ENCODE measurements at regions not wholly inside any gene's neighbourhood (a gene's known extent, or its start where the extent isn't known, plus 50 kb on each side); places are given as distances from the start of the nearest gene placed in this dataset.

DNA sequence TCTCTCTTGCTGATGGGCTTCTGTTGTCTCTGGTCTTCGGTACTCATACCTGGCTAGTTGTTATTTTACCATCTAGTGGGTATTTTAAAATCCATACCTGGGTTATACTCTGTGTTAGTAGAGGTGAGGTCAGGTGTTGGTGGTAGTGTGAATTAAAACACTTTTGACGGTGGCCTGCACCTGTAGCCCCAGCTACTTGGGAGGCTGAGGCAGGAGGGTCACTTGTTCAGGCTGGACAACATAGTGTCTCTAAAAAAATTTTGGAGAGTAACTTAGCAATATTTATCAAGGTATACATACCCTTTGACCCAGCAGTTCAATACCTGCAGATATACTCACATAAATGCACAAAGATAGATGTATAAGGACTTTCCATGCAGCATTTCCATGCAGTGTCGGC is 55.4 kb downstream of the GSX1 start:
- no peak for DNase-seq

DNA sequence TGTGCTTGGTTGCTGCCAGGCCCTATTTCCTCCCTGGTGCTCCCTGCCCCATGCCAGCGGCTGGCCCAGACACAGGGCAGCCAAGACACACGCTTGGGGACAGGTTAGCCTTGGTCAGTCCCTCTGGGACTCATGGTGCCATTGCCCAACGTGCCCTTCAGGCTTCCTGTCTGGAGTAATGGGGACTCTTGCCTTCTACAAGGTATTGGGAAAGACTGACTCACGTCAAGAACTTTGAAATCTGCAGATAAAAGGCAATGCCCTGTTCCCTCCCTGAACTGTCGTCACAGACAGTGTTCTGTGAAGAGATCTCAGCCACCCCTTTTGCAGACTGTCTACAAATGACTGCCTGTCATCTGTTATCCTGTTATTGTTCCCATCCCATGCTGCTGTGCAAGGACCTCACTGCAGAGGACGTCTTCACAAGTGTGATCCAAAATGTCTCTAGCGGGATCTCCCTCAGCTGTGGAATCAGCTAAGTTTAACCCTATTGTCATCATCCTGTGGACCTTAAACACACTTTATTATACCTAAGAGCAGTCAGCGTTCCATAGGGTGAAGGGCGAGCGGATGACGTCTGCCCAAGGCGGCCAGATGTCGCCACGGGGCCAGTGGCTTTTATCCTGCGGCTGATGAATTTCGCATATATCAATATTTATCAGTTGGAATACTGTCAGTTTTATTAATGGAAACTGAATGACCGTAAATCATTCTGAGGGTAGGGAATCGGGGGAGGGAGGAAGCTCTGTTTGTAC is 59.0 kb downstream of the GSX1 start:
- DNase-seq = no peak

DNA sequence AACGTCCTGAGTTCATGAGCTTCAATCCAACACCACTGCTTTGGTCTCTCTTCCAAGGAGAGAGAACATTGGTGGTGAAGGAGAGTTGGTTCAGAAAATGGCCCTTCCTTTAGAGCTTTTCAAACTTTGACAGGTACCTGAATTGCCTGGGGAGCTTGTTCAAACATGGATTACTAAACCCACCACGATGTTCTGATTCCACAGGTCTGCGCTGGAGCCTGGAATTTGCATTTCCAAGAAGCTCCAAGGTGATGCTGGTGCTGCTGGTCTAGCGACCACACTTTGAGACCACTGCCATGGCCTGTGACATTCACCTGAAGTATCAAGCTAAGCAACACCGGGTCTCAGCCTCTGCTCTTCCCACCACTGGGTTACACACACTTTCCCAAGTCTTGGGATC is 60.2 kb downstream of the GSX1 start:
- DNase-seq = no peak

DNA sequence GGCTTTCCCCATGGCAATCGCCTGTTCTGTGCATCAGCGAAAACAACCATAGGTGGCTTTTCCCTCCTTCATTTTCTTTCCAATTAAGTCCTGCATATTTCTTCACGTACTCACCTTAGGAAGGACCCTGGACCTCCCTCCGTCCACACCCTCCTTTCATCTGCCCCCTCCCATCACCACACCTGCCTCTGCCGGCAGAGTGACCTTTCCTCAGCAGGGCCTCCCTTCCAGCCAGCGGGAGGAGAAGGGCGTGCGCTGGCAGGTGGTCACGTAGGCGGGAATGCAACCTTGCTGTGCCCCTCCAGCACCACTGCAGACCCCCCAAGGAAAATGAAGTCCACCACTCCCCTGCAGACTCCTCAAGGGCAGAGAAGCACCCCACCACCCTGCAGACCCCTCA is 61.1 kb downstream of the GSX1 start:
- no peak for DNase-seq

DNA sequence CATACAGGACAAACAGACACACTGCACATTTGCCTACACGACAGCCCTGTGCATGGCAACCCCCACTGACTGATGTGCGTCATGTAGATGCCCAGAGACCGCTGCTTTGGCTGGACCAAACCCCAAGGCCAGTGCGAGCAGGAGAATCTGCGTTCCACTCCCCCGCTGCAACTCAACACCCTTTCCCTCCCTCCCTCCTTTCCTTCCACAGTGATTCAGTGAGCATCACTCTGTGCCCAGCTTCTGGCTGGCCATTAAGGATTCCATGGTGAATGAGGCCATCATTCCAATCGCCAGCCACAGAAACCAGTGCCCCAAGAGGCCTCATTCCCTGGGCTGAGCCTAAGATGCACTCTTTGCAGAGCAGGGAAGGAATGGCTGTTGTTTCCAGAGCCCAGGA is 61.6 kb downstream of the GSX1 start:
- no peak for DNase-seq

DNA sequence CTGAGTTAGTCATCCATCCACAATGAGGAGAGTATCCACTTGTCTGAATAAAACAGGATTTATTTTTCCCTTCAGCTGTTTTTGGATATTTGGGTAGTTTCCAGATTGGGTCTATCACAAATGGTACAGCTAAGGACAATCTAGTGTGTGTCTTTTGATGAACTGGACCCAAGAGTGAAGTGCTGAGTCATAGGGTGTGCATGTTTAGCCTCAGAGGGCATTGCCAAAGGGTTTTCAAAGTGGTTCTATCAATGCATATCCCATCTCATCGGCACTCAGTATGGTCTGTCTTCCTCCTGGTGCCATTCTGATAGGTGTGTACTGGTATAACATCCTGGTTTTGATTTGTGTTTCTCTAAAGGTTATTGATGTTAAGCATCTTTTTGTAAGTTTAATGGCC is 62.3 kb downstream of the GSX1 start:
- DNase-seq = no peak

DNA sequence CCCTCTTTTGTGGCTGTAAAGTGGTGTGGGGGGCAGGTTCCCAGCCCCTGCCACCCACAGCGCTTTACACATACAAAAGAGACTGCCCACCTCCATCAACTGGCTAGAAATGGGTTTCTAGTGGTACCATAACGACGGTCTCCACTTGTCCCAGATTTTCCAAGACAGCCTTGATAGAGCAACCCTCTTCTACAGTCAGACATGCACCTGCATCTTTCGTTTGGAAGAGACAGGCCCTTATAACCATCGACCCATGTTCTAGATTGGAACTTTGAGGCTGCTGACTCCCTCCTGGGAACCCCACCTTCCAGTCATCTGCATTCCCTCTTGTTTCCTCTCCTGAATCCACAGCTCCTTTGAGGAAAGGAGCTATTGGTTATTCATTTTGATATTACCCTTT is 63.1 kb downstream of the GSX1 start:
- DNase-seq = no peak

DNA sequence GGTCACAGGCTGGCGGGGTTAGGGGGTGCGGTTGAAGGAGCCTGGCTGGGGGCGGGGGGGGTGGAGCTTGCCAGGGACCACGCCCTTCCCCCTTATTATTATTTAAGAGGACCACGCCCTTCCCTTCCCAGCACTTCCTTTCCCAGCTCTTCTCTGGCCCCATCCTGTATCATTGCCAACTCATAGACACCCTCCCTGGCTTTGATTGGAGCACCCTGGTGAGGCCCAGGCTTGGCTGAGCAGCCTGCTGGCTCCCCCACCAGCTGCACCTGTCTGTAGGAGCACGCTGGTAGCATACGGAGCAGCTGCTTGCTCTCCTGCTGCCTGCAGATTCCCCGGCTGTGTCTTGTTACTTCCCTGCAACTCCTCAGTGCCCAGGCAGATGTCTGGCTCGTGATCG is 62.5 kb upstream of the PDX1 start:
- peak in 1 of 2 experiments; percentile 18 for DNase-seq

DNA sequence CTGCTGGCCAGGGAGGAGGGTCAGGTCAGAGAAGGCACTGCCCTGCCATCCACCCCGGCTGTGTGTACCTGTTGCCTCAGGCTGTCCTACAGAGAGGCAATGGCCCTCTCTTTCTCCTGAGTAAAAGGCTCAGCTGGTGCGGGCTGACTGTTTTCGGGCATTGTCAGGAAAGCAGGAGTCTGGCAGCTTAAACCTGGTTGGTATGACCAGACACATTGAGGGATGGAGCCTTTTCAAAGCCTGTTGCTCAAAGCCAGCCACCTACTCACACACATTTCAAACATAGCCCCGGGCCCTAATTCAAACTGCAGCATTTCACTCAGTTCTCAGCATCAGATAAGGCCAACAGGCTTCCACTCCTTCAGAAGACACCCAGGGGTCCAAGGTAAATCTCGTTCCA is 61.8 kb upstream of the PDX1 start:
- no peak for DNase-seq

DNA sequence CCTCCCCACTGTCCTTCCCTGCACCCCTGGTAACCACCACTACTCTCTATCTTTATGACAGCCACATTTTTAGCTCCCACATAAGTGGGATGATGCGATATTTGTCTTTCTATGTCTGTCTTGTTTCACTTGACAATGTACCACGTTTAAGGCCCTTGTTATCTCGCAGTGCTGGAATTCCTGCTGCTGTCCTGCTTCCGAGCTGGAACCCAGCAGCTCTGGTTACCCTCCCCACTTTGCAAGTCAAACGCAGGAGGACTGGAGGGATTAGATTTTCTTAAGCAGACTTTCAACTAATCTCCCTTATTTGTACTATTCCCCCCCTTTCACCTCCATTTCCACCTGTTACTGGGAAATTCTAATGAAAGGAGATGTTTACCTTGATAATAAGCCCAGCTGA is 59.1 kb upstream of the PDX1 start:
- DNase-seq = no peak

DNA sequence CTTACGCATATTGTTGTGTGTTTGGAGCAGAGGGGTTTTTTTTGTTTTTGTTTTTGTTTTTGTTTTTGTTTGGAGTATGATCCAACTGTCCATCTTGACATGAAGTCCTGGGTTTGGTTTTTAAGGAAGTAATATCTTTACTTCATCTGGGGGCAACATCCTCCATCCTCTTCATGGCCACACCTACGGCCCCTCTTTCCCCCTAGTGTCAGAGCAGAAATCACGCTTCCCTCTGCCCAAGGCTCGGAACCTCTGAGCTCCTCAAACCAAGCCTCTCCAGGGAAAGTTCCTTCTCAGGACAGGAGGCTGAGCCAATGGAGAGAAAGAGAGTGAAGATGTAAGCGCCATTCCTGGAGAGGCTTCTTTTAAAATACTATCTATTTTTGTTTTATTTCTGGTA is 58.6 kb upstream of the PDX1 start:
- DNase-seq = no peak

DNA sequence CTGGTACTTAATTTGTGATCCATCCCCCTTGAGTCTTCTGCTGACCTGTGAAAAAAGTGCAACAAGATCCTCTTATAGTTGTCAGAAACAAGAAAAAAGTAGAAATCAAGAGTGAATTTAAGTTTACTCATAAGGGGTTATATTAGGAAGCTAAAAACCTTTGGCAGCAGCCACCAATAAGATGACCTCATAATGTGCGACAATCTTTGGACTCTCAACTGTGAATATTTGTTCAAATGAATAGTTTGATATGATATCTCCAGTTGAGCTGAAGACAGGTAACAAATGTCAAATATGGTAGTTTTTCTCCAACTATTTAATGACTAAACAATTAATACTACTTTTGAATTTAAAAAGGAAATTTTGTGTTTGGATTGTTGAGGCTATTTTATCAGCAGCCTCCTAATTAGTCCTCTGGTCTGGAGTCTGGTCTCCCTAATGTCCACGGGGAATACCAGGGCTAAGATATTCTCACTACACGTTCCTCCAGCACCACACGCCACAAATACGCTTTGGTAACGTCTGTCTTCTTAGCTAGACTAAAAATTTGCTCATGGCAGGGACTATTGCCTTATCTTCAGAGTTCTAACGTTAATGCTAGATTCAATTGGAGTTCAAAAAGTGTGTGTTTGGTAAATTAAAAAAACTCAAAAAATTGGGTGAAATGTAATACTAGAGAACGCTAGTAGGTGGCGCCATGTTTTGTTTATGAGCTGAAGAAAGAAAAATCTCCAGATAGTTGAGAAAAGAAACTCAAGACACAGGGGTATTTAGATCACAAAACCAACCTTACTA is 51.0 kb upstream of the PDX1 start:
- DNase-seq = no peak

DNA sequence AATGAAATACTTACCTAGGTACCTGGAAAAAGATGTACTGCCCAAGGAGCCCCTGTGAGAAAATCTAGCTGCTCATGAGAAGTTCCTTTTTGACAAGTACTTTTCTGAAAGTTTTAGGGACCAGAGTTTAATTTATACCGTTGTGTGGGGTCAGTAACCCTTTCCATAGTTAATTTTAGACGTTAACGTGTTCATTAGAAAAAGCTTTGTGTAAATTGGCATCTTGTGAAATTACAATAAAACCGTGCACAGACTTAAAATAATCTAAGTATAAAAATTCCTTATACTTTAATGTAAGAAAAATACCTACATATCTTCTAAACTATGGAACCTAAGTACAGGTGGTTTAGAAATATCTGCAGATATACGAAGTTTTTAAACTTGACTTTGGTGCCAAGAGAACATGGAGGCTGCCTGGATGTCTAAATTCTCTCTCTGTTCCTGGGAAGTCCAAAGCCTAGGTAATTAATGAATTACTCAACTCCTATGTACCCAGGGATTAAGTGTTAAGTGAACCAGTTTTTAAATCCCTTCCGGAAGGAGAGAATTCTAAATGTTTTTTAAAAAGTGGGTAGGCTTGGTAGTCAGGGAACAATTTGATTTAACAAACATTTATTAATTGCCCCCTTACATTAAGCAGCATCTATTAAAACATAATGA is 50.2 kb upstream of the PDX1 start:
- no peak for DNase-seq
